Parathyroid adenoma (tissue), 2 donors: ENCODE measurements at regions not wholly inside any gene's neighbourhood (a gene's known extent, or its start where the extent isn't known, plus 50 kb on each side); places are given as distances from the start of the nearest gene placed in this dataset.

ENCODE experiments used
- H2AFZ ChIP-seq: fragments of 300-600 bp; sonication (generic); one replicate; pipeline ENCODE4 v1.7.0; 2017; ENCODE audit warnings: antibody characterized with exemption, mild to moderate bottlenecking
- H3K27ac ChIP-seq: fragments of 300-600 bp; sonication (generic); one replicate; pipeline ENCODE4 v1.7.0; 2017
- H3K27me3 ChIP-seq: fragments of 300-600 bp; sonication (generic); one replicate; pipeline ENCODE4 v1.7.0; 2017; ENCODE audit warnings: low read length; ENCODE audit not compliant: control insufficient read depth, insufficient read depth
- H3K36me3 ChIP-seq: fragments of 300-600 bp; sonication (generic); one replicate; pipeline ENCODE4 v1.7.0; 2017; ENCODE audit warnings: low read length; ENCODE audit not compliant: control insufficient read depth, insufficient read depth
- H3K4me1 ChIP-seq: fragments of 300-600 bp; sonication (generic); one replicate; pipeline ENCODE4 v1.7.0; 2017; ENCODE audit warnings: control low read depth
- H3K4me2 ChIP-seq: fragments of 300-600 bp; sonication (generic); one replicate; pipeline ENCODE4 v1.7.0; 2017; ENCODE audit warnings: low read length
- H3K4me3 ChIP-seq: fragments of 300-600 bp; sonication (generic); one replicate; pipeline ENCODE4 v1.7.0; 2017; ENCODE audit warnings: low read depth, low read length
- H3K79me2 ChIP-seq: fragments of 300-600 bp; sonication (generic); one replicate; pipeline ENCODE4 v1.7.0; 2017; ENCODE audit warnings: control low read depth
- H3K9ac ChIP-seq: fragments of 300-600 bp; sonication (generic); one replicate; pipeline ENCODE4 v1.7.0; 2017; ENCODE audit warnings: mild to moderate bottlenecking
- H3K9me3 ChIP-seq: fragments of 300-600 bp; sonication (generic); one replicate; pipeline ENCODE4 v1.7.0; 2017; ENCODE audit warnings: low read length; ENCODE audit not compliant: control insufficient read depth
- TF ChIP-seq, protein P1 (sequence below): fragments of 300-600 bp; sonication (generic); IDR thresholded peaks from one replicate; pipeline ENCODE4 v1.7.0; 2017; ENCODE audit warnings: antibody characterized with exemption, mild to moderate bottlenecking
- donor health status: primary hyperparathyroidism.

DNA sequence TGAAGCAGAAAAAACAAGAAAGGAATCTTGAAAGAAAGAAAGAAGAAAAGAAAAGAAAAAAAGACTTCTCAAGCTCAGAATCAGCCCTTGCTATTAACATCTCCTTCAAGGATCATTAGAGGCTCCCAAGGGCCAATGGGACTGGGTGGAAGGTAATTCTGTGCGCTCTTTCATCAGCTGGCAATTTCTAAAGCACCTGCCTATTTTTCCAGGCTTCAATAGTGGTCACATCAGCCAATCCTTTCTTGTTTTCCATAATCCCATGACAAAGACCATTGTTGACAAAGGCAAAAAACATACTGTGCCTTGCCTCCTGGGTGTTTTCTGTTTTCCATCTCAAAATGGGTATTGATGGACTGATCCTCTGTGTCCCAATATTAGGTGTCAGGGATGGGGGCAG is 88.2 kb upstream of the TSC22D1 start:
- H3K9ac ChIP-seq = no peak overlapping the region
- H3K36me3 ChIP-seq = no peaks in the 10 kb centered on the region
- no peaks in the 10 kb centered on the region for H3K79me2 ChIP-seq
- peak overlapping the region; percentile 28 for H2AFZ ChIP-seq
- no peak overlapping the region for H3K4me3 ChIP-seq
- TF ChIP-seq, protein P1, sequence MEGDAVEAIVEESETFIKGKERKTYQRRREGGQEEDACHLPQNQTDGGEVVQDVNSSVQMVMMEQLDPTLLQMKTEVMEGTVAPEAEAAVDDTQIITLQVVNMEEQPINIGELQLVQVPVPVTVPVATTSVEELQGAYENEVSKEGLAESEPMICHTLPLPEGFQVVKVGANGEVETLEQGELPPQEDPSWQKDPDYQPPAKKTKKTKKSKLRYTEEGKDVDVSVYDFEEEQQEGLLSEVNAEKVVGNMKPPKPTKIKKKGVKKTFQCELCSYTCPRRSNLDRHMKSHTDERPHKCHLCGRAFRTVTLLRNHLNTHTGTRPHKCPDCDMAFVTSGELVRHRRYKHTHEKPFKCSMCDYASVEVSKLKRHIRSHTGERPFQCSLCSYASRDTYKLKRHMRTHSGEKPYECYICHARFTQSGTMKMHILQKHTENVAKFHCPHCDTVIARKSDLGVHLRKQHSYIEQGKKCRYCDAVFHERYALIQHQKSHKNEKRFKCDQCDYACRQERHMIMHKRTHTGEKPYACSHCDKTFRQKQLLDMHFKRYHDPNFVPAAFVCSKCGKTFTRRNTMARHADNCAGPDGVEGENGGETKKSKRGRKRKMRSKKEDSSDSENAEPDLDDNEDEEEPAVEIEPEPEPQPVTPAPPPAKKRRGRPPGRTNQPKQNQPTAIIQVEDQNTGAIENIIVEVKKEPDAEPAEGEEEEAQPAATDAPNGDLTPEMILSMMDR = no peak
- no peaks in the 10 kb centered on the region for H3K27me3 ChIP-seq
- H3K27ac ChIP-seq = no peak overlapping the region
- H3K4me1 ChIP-seq = peaks cover 5% of the 10 kb centered on the region
- no peaks in the 10 kb centered on the region for H3K9me3 ChIP-seq
- no peak overlapping the region for H3K4me2 ChIP-seq

DNA sequence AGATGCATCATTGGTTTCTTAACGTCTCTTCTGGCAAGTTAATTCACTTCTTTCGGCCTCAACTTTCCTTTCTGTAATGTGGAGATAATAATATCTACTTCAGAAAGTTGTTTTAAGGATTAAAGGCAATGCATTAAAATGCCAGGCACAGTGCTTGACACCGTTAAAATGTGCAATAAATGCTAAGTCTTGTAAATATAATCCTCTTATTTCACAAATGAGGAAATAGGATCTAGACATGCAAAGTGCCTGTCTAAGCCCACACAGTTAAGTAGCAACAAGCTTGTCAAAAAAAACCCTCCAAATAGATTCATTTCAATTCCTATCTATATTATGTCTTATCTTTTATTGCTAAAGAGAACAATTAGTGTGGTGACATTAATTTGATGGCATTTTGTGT is 86.4 kb upstream of the TSC22D1 start:
- Histone ChIP-seq H3K4me1 (peaks cover 5% of the 10 kb centered on the region), H3K4me2 (no peak overlapping the region), H3K79me2 (no peaks in the 10 kb centered on the region), H2AFZ (no peak overlapping the region), H3K9me3 (no peaks in the 10 kb centered on the region), H3K4me3 (no peak overlapping the region), H3K9ac (no peak overlapping the region), H3K27ac (no peak overlapping the region), H3K27me3 (no peaks in the 10 kb centered on the region), H3K36me3 (no peaks in the 10 kb centered on the region)
- TF ChIP-seq, protein P1 = no peak

DNA sequence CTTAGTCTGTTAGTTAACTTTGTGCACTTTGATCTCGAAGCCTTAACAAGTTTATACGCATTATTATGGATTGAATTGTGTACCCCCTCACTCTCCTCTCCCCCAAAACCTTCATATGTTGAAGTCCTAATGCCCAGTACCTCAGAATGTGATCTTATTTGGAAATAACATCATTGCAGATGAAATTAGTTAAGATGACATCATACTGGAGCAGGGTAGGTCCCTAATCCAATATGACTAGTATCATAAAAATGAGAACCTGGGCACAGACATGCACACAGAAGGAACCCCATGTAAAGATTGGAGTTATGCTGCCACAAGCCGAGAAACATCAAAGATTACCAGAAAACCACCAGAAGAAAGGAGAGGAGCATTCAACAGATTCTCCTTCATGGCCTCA is 85.8 kb upstream of the TSC22D1 start:
- Histone ChIP-seq H3K79me2 (no peaks in the 10 kb centered on the region), H3K4me3 (no peak overlapping the region)

GRCh38 chr13:44660050-44660449 is 83.9 kb upstream of the TSC22D1 start:
- Histone ChIP-seq H2AFZ (no peak overlapping the region), H3K4me1 (peaks cover 5% of the 10 kb centered on the region), H3K79me2 (no peaks in the 10 kb centered on the region), H3K9ac (no peak overlapping the region), H3K27me3 (no peaks in the 10 kb centered on the region), H3K36me3 (no peaks in the 10 kb centered on the region), H3K9me3 (no peaks in the 10 kb centered on the region), H3K4me3 (no peak overlapping the region), H3K27ac (no peak overlapping the region), H3K4me2 (no peak overlapping the region)
- TF ChIP-seq, protein P1 = no peak

More for the DNA sequence above, 85.8 kb upstream of the TSC22D1 start:
- H3K36me3 ChIP-seq = no peaks in the 10 kb centered on the region
- no peak overlapping the region for H3K27ac ChIP-seq
- H3K9ac ChIP-seq = no peak overlapping the region
- H3K4me2 ChIP-seq = no peak overlapping the region
- H2AFZ ChIP-seq = no peak overlapping the region
- no peaks in the 10 kb centered on the region for H3K9me3 ChIP-seq
- TF ChIP-seq, protein P1 = no peak
- H3K27me3 ChIP-seq = no peaks in the 10 kb centered on the region
- H3K4me1 ChIP-seq = peaks cover 5% of the 10 kb centered on the region

DNA sequence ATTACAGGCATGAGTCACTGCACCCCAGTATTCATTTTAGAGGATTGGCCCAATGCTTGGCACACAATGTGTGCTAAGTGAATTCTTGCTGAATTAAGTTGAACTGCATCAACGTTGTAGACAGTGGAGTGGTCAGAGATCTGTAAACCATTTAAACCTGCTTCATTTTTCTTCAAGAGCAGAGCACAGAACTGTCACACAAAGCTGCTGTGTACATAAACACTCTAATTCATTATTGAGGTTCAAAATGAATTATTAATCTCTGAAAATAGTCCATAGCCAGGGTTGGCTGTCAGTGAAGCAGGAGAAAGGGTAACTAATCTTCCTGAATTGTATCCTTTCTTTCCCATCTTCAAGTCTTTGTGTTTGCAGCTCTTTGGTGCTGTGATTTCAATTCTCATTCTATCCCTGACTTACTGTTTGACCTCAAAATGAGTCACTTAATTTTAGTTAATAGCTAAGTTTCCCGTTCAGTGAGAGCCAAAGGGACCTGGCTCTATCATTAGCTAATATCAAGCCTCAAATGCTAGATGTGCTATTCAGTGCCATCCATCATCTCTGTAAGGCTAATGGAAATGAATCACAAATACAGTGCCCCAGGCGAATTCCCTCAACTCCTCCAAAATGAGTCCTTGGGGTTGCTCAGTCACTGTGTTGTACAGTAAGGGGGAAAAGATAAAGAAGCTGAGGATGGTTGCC is 77.0 kb upstream of the TSC22D1 start:
- TF ChIP-seq, protein P1 = no peak
- Histone ChIP-seq H2AFZ (no peak overlapping the region), H3K9me3 (no peaks in the 10 kb centered on the region), H3K4me2 (no peak overlapping the region), H3K27me3 (no peaks in the 10 kb centered on the region), H3K27ac (no peak overlapping the region), H3K4me1 (peaks cover 5% of the 10 kb centered on the region), H3K79me2 (no peaks in the 10 kb centered on the region), H3K4me3 (no peak overlapping the region), H3K9ac (no peak overlapping the region), H3K36me3 (no peaks in the 10 kb centered on the region)
